ENCODE measurements at regions not wholly inside any gene's neighbourhood (a gene's known extent, or its start where the extent isn't known, plus 50 kb on each side); places are given as distances from the start of the nearest gene placed in this dataset.

- Histone ChIP-seq H3K4me3 (replicated peaks in 1 of 2; ENCODE audit: low read depth in 1 of 2, low read length in 2 of 2) (no peak overlapping the region), H3K9me3 (ENCODE audit: control insufficient read depth in 1 of 2, insufficient read depth in 1 of 2, low read depth in 1 of 2, low read length in 2 of 2) (peaks cover 0 to 12% of the 10 kb centered on the region in 2 experiments; a peak in 2 of 4 replicates), H3K9me2 (ENCODE audit: insufficient read depth) (no peaks in the 10 kb centered on the region), H4K20me1 (ENCODE audit: insufficient read depth) (no peaks in the 10 kb centered on the region), H3K79me2 (ENCODE audit: insufficient read depth, low read length) (no peaks in the 10 kb centered on the region), H2AFZ (ENCODE audit: low read depth, low read length, poor library complexity, severe bottlenecking) (no peak overlapping the region), H3K4me1 (ENCODE audit: control insufficient read depth in 1 of 2, insufficient read depth in 2 of 2, low read length in 2 of 2) (no peaks in the 10 kb centered on the region), H3K4me2 (ENCODE audit: low read length) (no peak overlapping the region), H3K27ac (ENCODE audit: low read depth, low read length) (no peak overlapping the region), H3K36me3 (ENCODE audit: control insufficient read depth in 1 of 2, insufficient read depth in 2 of 2, low read length in 2 of 2) (no peaks in the 10 kb centered on the region), H3K9ac (ENCODE audit: low read length) (no peak overlapping the region), H3K27me3 (ENCODE audit: insufficient read depth, low read length) (no peaks in the 10 kb centered on the region)
- ATAC-seq, result no peak
- POLR2A ChIA-PET, result no interaction called here
- no peak for TF ChIP-seq SP1 (IDR thresholded peaks at IDR 0.05; ENCODE audit: low read depth)
- no peak for TF ChIP-seq EGR1 (IDR thresholded peaks at IDR 0.05; ENCODE audit: low read depth)
- TF ChIP-seq SRF (IDR thresholded peaks at IDR 0.05; ENCODE audit: low read depth), result no peak
- no peak for TF ChIP-seq REST (IDR thresholded peaks at IDR 0.05; ENCODE audit: low read depth)
- no peak for TF ChIP-seq JUND (IDR thresholded peaks at IDR 0.05)
- TF ChIP-seq RAD21 (IDR thresholded peaks at IDR 0.05; ENCODE audit: low read depth), result no peak
- no peak for TF ChIP-seq ZBTB33 (IDR thresholded peaks at IDR 0.05; ENCODE audit: extremely low read depth, insufficient replicate concordance, low read length)
- TF ChIP-seq ZFX (IDR thresholded peaks at IDR 0.05), result no peak
- no peak for TF ChIP-seq FOSL1 (IDR thresholded peaks at IDR 0.05; ENCODE audit: low read depth)
- TF ChIP-seq CTCF (IDR thresholded peaks at IDR 0.05 in 2 of 3, conservative IDR thresholded peaks at IDR 0.05 in 1 of 3; ENCODE audit: borderline replicate concordance in 1 of 3, insufficient read depth in 1 of 3, low read depth in 2 of 3, low read length in 2 of 3), result no peak
- no peak for TF ChIP-seq ATF3 (IDR thresholded peaks at IDR 0.05)
- TF ChIP-seq MAX (IDR thresholded peaks at IDR 0.05), result no peak
- no peak for TF ChIP-seq CBX3 (IDR thresholded peaks at IDR 0.05; ENCODE audit: low read depth)
- no peak for TF ChIP-seq POLR2AphosphoS5 (IDR thresholded peaks at IDR 0.05; ENCODE audit: low read depth, low read length)
- TF ChIP-seq YY1 (IDR thresholded peaks at IDR 0.05; ENCODE audit: extremely low read depth, insufficient replicate concordance, low read depth, low read length), result no peak
- no peak for TF ChIP-seq POLR2A (IDR thresholded peaks at IDR 0.05; ENCODE audit: borderline replicate concordance, extremely low read depth, insufficient read depth, insufficient read length)
- no peak for TF ChIP-seq EZH2 (IDR thresholded peaks at IDR 0.05)
- RAD21 ChIA-PET (ENCODE audit: low non-redundant PET in 1 of 2, low total read pairs in 2 of 2, uncharacterized antibody in 2 of 2, unreplicated experiment in 2 of 2), result interaction anchor here in 1 of 2 experiments (0.7 kb wide), 1 partner anchor 606 kb away, joined by 4 read pairs; no protein-coding TSS in a partner anchor
- no peak for DNase-seq (ENCODE audit: low read depth, low spot score)
- intact Hi-C loops (cut with micrococcal nuclease), result no loop called here
- CTCF ChIA-PET, result no interaction called here
- BruUV-seq (replicated peaks), result no TSS peak
These were observed 332.7 kb upstream of the MGMT start for GRCh38 chr10:129134371-129134770.
